Uterus (tissue), 3 donors: ENCODE measurements at regions not wholly inside any gene's neighbourhood (a gene's known extent, or its start where the extent isn't known, plus 50 kb on each side); places are given as distances from the start of the nearest gene placed in this dataset.

Source experiments
- DNase-seq, 2 donors: peaks; one replicate each; pipeline ENCODE4 v3.0.0-alpha.2; 2019 to 2020
- H3K27ac ChIP-seq, 2 donors: fragments of 200-600 bp; sonication (generic); 1 replicate in 1 of 2; 2 replicates in 1 of 2; pipeline ENCODE4 v1.5.1; 2016 to 2018
- H3K27me3 ChIP-seq, 2 donors: fragments of 200-600 bp; sonication (generic); one replicate each; pipeline ENCODE4 v1.5.1; 2018 to 2019; ENCODE audit warnings: control low read depth in 1 of 2
- H3K36me3 ChIP-seq, 2 donors: fragments of 200-600 bp; sonication (generic); one replicate each; pipeline ENCODE4 v1.5.1; 2019; ENCODE audit warnings: control low read depth in 1 of 2
- H3K4me1 ChIP-seq, 2 donors: fragments of 200-600 bp; sonication (generic); one replicate each; pipeline ENCODE4 v1.5.1; 2018 to 2019; ENCODE audit warnings: control low read depth in 1 of 2
- H3K4me3 ChIP-seq, 2 donors: fragments of 200-600 bp; sonication (generic); 1 replicate in 1 of 2; 2 replicates in 1 of 2; pipeline ENCODE4 v1.5.1; 2018 to 2019; ENCODE audit warnings: mild to moderate bottlenecking in 1 of 2
- H3K9me3 ChIP-seq, 2 donors: fragments of 200-600 bp; sonication (generic); one replicate each; pipeline ENCODE4 v1.5.1; 2019; ENCODE audit warnings: control low read depth in 1 of 2
- POLR2A ChIP-seq, 2 donors: fragments of 450-650 bp; IDR thresholded peaks; one replicate each; pipeline ENCODE4 v1.6.1; 2016; ENCODE audit warnings: antibody characterized with exemption in 2 of 2, mild to moderate bottlenecking in 1 of 2, moderate library complexity in 1 of 2
- intact Hi-C: fragments of 100-400 bp; cut with DNase I; formaldehyde crosslinking; loops from one replicate; pipeline ENCODE4 v1.15.1; 2023; ENCODE audit warnings: low total_unique reads
- TF ChIP-seq, protein P1 (sequence below), 4 experiments: fragments of 200-600 bp in 2 of 4; fragments of 450-650 bp in 2 of 4; sonication (generic) in 2 of 4; IDR thresholded peaks; one replicate each; pipeline ENCODE4 v1.5.1; 2016 to 2019; ENCODE audit warnings: antibody characterized with exemption in 4 of 4, mild to moderate bottlenecking in 2 of 4, moderate library complexity in 1 of 4
- donor health status: DM: yes; HTN: yes; CAD: no.

DNA sequence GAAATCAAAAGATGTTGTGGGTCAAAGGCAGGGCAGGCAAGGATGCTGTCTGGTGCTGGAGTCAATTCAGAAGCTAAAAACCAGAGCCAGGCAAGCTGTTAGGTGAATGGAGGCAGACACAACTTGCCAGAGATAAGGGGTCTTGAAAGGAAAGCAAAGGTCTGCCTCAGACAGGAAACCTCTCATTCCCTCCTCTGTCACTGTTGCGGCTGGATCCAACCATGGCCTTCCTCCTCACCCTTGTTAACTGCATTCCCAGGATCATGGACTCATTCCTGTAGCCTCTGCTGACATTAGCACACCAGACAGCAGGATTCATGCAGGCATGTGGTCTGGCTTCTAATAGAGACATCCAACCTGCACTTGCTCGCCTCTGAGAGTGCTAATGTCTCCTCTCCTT is 186.7 kb upstream of the HS3ST3A1 start:
- Histone ChIP-seq H3K27me3 (no peaks in the 10 kb centered on the region), H3K36me3 (no peaks in the 10 kb centered on the region), H3K4me1 (no peaks in the 10 kb centered on the region), H3K9me3 (no peaks in the 10 kb centered on the region), H3K4me3 (no peak overlapping the region), H3K27ac (no peak overlapping the region)
- no peak for TF ChIP-seq POLR2A (IDR thresholded peaks at IDR 0.05)
- TF ChIP-seq, protein P1, sequence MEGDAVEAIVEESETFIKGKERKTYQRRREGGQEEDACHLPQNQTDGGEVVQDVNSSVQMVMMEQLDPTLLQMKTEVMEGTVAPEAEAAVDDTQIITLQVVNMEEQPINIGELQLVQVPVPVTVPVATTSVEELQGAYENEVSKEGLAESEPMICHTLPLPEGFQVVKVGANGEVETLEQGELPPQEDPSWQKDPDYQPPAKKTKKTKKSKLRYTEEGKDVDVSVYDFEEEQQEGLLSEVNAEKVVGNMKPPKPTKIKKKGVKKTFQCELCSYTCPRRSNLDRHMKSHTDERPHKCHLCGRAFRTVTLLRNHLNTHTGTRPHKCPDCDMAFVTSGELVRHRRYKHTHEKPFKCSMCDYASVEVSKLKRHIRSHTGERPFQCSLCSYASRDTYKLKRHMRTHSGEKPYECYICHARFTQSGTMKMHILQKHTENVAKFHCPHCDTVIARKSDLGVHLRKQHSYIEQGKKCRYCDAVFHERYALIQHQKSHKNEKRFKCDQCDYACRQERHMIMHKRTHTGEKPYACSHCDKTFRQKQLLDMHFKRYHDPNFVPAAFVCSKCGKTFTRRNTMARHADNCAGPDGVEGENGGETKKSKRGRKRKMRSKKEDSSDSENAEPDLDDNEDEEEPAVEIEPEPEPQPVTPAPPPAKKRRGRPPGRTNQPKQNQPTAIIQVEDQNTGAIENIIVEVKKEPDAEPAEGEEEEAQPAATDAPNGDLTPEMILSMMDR (IDR thresholded peaks at IDR 0.05) = no peak
- DNase-seq = no peak
- intact Hi-C loops = no loop called here

DNA sequence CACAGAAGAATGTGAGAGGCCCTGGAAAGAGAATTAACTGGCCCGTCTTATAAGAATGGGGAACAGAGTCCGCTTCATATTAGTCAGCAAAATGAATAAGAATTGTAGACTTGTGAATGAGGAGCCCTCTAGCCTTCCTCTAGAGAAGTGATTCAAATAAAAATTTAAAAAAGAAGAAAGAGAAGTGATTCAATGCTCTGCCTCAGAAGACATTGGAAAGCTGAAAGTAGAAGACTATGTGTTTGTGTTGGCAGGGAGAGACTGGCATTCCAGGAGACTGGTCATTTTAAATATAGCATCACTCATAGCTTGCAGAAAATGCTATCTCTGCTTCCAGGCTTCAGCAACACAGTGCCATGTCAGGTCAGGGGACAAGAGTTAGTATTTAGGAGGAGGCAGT is 190.6 kb upstream of the HS3ST3A1 start:
- H3K27me3 ChIP-seq = no peaks in the 10 kb centered on the region
- no peaks in the 10 kb centered on the region for H3K4me1 ChIP-seq
- no peak overlapping the region for H3K27ac ChIP-seq
- intact Hi-C loops = no loop called here
- no peak for DNase-seq
- no peaks in the 10 kb centered on the region for H3K36me3 ChIP-seq
- no peak for TF ChIP-seq POLR2A (IDR thresholded peaks at IDR 0.05)
- TF ChIP-seq, protein P1 (IDR thresholded peaks at IDR 0.05) = no peak
- H3K9me3 ChIP-seq = no peaks in the 10 kb centered on the region
- H3K4me3 ChIP-seq = no peak overlapping the region

DNA sequence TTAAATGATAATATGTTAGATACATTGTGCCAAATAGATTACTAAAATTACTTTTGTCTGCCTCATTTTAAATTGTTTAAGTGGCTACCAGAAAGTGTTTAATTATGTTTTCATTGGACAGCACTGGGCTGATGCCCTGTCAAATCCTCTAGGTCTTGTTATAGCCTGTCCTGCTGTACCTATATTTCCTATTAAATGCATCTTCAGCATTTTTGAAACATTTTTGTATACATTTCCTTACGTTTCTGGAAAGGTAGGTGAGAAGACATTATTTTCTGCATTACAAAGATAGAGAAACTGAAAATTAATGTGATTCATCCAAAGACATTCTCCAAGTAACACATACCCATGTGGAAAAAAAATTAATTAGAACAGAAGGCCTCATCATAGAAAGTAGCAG is 192.2 kb upstream of the HS3ST3A1 start:
- H3K4me1 ChIP-seq = no peaks in the 10 kb centered on the region
- no peak for TF ChIP-seq POLR2A (IDR thresholded peaks at IDR 0.05)
- TF ChIP-seq, protein P1 (IDR thresholded peaks at IDR 0.05) = no peak
- no peak overlapping the region for H3K4me3 ChIP-seq
- H3K27ac ChIP-seq = no peak overlapping the region
- H3K27me3 ChIP-seq = no peaks in the 10 kb centered on the region
- H3K9me3 ChIP-seq = no peaks in the 10 kb centered on the region
- intact Hi-C loops = no loop called here
- DNase-seq = no peak
- H3K36me3 ChIP-seq = no peaks in the 10 kb centered on the region

DNA sequence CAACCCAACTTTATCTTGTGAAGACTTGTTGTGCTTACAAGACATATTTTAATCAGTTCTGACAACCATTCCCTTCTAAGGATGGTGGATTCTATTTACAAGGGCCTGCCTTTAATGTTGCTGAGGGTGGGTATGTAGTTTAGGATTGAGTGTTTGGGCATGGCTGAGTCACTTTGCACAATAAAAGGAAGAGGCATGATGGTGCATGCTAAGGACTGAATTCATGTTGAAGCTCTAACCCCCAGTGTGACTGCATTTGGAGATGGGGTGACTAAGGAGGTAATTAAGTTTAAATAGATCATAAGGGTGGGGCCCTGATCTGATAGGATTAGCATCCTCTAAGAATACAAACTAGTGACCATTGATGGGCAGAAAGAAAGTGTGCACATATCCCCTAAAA is 196.1 kb upstream of the HS3ST3A1 start:
- Histone ChIP-seq H3K27ac (no peak overlapping the region), H3K4me3 (no peak overlapping the region), H3K36me3 (no peaks in the 10 kb centered on the region), H3K4me1 (no peaks in the 10 kb centered on the region), H3K27me3 (no peaks in the 10 kb centered on the region), H3K9me3 (no peaks in the 10 kb centered on the region)
- no peak for DNase-seq
- intact Hi-C loops = no loop called here
- TF ChIP-seq, protein P1 (IDR thresholded peaks at IDR 0.05) = no peak
- no peak for TF ChIP-seq POLR2A (IDR thresholded peaks at IDR 0.05)

DNA sequence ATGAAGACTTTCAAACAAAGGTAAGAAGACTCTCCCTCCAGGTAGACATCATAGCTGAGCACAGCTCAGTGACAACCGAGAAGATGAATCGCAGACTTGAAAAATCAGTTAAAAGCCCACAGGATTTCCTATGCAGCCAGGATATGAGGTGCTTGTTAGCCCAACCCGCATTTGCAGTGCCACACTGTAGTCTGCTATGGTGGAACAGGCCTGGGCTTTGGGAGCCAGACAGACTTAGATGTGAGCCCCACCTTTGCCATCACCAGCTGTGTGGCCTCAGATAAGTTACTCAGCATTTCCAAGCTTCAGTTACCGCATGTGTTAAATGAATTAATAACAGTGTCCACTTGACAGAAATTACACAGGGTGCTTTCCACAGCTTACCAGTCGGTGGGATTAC is 204.4 kb upstream of the HS3ST3A1 start:
- Histone ChIP-seq H3K4me1 (no peaks in the 10 kb centered on the region), H3K4me3 (no peak overlapping the region), H3K36me3 (no peaks in the 10 kb centered on the region), H3K9me3 (no peaks in the 10 kb centered on the region), H3K27ac (no peak overlapping the region), H3K27me3 (no peaks in the 10 kb centered on the region)
- no peak for TF ChIP-seq POLR2A (IDR thresholded peaks at IDR 0.05)
- TF ChIP-seq, protein P1 (IDR thresholded peaks at IDR 0.05) = no peak
- intact Hi-C loops = no loop called here
- no peak for DNase-seq
